WTC11 (cell line): ENCODE measurements at regions not wholly inside any gene's neighbourhood (a gene's known extent, or its start where the extent isn't known, plus 50 kb on each side); places are given as distances from the start of the nearest gene placed in this dataset.

ENCODE experiments used
- ATAC-seq: fragments of 200-7000 bp; cut with Tn5 transposase; 2 replicates; pipeline ENCODE4 v1.10.0; 2021; ENCODE audit warnings: mild to moderate bottlenecking, moderate library complexity
- CTCF ChIA-PET: fragments of 300-600 bp; sonication (Branson Sonifier 250); formaldehyde crosslinking; loops from one replicate; lab custom pipeline; 2021; ENCODE audit warnings: antibody characterized with exemption; lab: Charles Lee
- POLR2A ChIA-PET: fragments of 350-600 bp; sonication (Branson Sonifier 250); formaldehyde crosslinking; loops from one replicate; lab custom pipeline; 2021; ENCODE audit warnings: antibody characterized with exemption; lab: Charles Lee
- DNase-seq: peaks from one replicate; pipeline ENCODE4 v3.0.0; 2021; ENCODE audit warnings: low spot score
- H3K27ac Mint-ChIP-seq: 2 replicates; pipeline ENCODE4 v1.8.0; 2021; ENCODE audit warnings: mixed read lengths
- H3K27me3 Mint-ChIP-seq: 2 replicates; pipeline ENCODE4 v1.8.0; 2021; ENCODE audit warnings: low read depth, mild to moderate bottlenecking, moderate library complexity, mixed read lengths
- H3K36me3 Mint-ChIP-seq: 2 replicates; pipeline ENCODE4 v1.8.0; 2021; ENCODE audit warnings: mixed read lengths
- H3K4me1 Mint-ChIP-seq: 2 replicates; pipeline ENCODE4 v1.8.0; 2022; ENCODE audit warnings: mixed read lengths
- H3K4me3 Mint-ChIP-seq: 2 replicates; pipeline ENCODE4 v1.8.0; 2021; ENCODE audit warnings: mild to moderate bottlenecking, moderate library complexity, mixed read lengths
- H3K9me3 Mint-ChIP-seq: 2 replicates; pipeline ENCODE4 v1.8.0; 2021; ENCODE audit warnings: mixed read lengths
- CREM ChIP-seq: sonication (generic); formaldehyde crosslinking; IDR thresholded peaks from 2 replicates; pipeline ENCODE4 v1.8.1; 2022; ENCODE audit warnings: mild to moderate bottlenecking, missing genetic modification reagents, moderate library complexity
- E2F1 ChIP-seq: sonication (generic); formaldehyde crosslinking; IDR thresholded peaks from 2 replicates; pipeline ENCODE4 v1.8.0; 2022; ENCODE audit warnings: mild to moderate bottlenecking, missing genetic modification reagents
- EMX1 ChIP-seq: fragments of 250-450 bp; sonication (Bioruptor Pico); IDR thresholded peaks from 2 replicates; pipeline ENCODE4 v1.8.0; 2021; ENCODE audit warnings: mild to moderate bottlenecking
- ESRRA ChIP-seq: sonication (generic); formaldehyde crosslinking; IDR thresholded peaks from 2 replicates; pipeline ENCODE4 v1.8.1; 2022; ENCODE audit warnings: mild to moderate bottlenecking, missing genetic modification reagents, borderline replicate concordance
- FOXP4 ChIP-seq: sonication (generic); formaldehyde crosslinking; IDR thresholded peaks from 2 replicates; pipeline ENCODE4 v1.8.0; 2022; ENCODE audit warnings: mild to moderate bottlenecking, missing genetic modification reagents
- GTF2I ChIP-seq: fragments of 250-450 bp; sonication (Bioruptor Pico); conservative IDR thresholded peaks from 2 replicates; pipeline ENCODE4 v1.4.0; 2021; ENCODE audit warnings: mild to moderate bottlenecking
- IRF1 ChIP-seq: sonication (generic); formaldehyde crosslinking; IDR thresholded peaks from 2 replicates; pipeline ENCODE4 v1.8.0; 2023; ENCODE audit warnings: missing genetic modification reagents
- KAT7 ChIP-seq: sonication (generic); formaldehyde crosslinking; IDR thresholded peaks from 2 replicates; pipeline ENCODE4 v1.8.1; 2023; ENCODE audit warnings: missing genetic modification reagents, mild to moderate bottlenecking, borderline replicate concordance
- MAX ChIP-seq: sonication (generic); formaldehyde crosslinking; IDR thresholded peaks from 2 replicates; pipeline ENCODE4 v1.8.0; 2022; ENCODE audit warnings: mild to moderate bottlenecking, missing genetic modification reagents
- RELA ChIP-seq: sonication (generic); formaldehyde crosslinking; IDR thresholded peaks from 2 replicates; pipeline ENCODE4 v1.8.1; 2022; ENCODE audit warnings: missing genetic modification reagents, mild to moderate bottlenecking, borderline replicate concordance
- SMAD4 ChIP-seq: sonication (generic); formaldehyde crosslinking; IDR thresholded peaks from 2 replicates; pipeline ENCODE4 v1.8.0; 2022; ENCODE audit warnings: mild to moderate bottlenecking, missing genetic modification reagents
- TCF7 ChIP-seq: sonication (generic); formaldehyde crosslinking; IDR thresholded peaks from 2 replicates; pipeline ENCODE4 v1.8.0; 2022; ENCODE audit warnings: mild to moderate bottlenecking, low read depth, missing genetic modification reagents, moderate library complexity
- TP53 ChIP-seq: sonication (generic); formaldehyde crosslinking; IDR thresholded peaks from 2 replicates; pipeline ENCODE4 v1.8.1; 2023; ENCODE audit warnings: mild to moderate bottlenecking, missing genetic modification reagents
- ZBTB21 ChIP-seq: sonication (generic); formaldehyde crosslinking; IDR thresholded peaks from 2 replicates; pipeline ENCODE4 v1.8.1; 2023; ENCODE audit warnings: mild to moderate bottlenecking, missing genetic modification reagents, borderline replicate concordance
- ZMAT4 ChIP-seq: fragments of 250-450 bp; sonication (Bioruptor Pico); IDR thresholded peaks from 2 replicates; pipeline ENCODE4 v1.9.0; 2021; ENCODE audit warnings: mild to moderate bottlenecking
- ZNF219 ChIP-seq: sonication (generic); formaldehyde crosslinking; IDR thresholded peaks from 2 replicates; pipeline ENCODE4 v1.8.0; 2023; ENCODE audit warnings: missing genetic modification reagents, mild to moderate bottlenecking, borderline replicate concordance
- ZNF416 ChIP-seq: fragments of 250-450 bp; sonication (Bioruptor Pico); IDR thresholded peaks from 2 replicates; pipeline ENCODE4 v1.9.0; 2021; ENCODE audit warnings: mild to moderate bottlenecking, inconsistent platforms
- ZNF671 ChIP-seq: fragments of 250-450 bp; sonication (Bioruptor Pico); IDR thresholded peaks from 2 replicates; pipeline ENCODE4 v1.8.0; 2021; ENCODE audit warnings: mild to moderate bottlenecking

- CTCF ChIA-PET: no interaction called here
- Mint-ChIP-seq H3K27ac (no peak overlapping the region), H3K36me3 (no peaks in the 10 kb centered on the region), H3K4me3 (no peak overlapping the region), H3K27me3 (no peaks in the 10 kb centered on the region), H3K4me1 (peaks cover 17% of the 10 kb centered on the region), H3K9me3 (no peaks in the 10 kb centered on the region)
- DNase-seq (no peak), ATAC-seq (no peak)
- no peak for TF ChIP-seq RELA (CRISPR knock-in tag)
- no peak for TF ChIP-seq KAT7 (CRISPR knock-in tag)
- no peak for TF ChIP-seq CREM (CRISPR knock-in tag)
- no peak for TF ChIP-seq EMX1 (CRISPR knock-in tag)
- TF ChIP-seq ZNF219 (CRISPR knock-in tag): no peak
- no peak for TF ChIP-seq ESRRA (CRISPR knock-in tag)
- no peak for TF ChIP-seq FOXP4 (CRISPR knock-in tag)
- TF ChIP-seq E2F1 (CRISPR knock-in tag): no peak
- TF ChIP-seq ZNF416 (CRISPR knock-in tag): no peak
- TF ChIP-seq ZBTB21: no peak
- no peak for TF ChIP-seq GTF2I
- no peak for TF ChIP-seq ZMAT4 (CRISPR knock-in tag)
- POLR2A ChIA-PET: no interaction called here
Measured at GRCh38 chr5:135237748-135238103, 161.3 kb downstream of the MACROH2A1 start.

- Mint-ChIP-seq H3K27me3 (no peaks in the 10 kb centered on the region), H3K9me3 (no peaks in the 10 kb centered on the region), H3K4me3 (no peak overlapping the region), H3K27ac (no peak overlapping the region), H3K36me3 (no peaks in the 10 kb centered on the region), H3K4me1 (peaks cover 17% of the 10 kb centered on the region)
- DNase-seq (no peak), ATAC-seq (no peak)
- TF ChIP-seq MAX: no peak
- TF ChIP-seq SMAD4: no peak
- no peak for TF ChIP-seq IRF1
- no peak for TF ChIP-seq TCF7
- TF ChIP-seq TP53 (CRISPR knock-in tag): no peak
- no peak for TF ChIP-seq FOXP4 (CRISPR knock-in tag)
- TF ChIP-seq ZNF671: no peak
- ChIA-PET POLR2A (no interaction called here), CTCF (interaction anchor here (0.9 to 1.1 kb wide), 2 partner anchors 24 to 31 kb away, joined by 3 to 4 read pairs; no protein-coding TSS in a partner anchor)
Measured at GRCh38 chr5:135236908-135237747, 161.9 kb downstream of the MACROH2A1 start.
